ENCODE measurements at regions not wholly inside any gene's neighbourhood (a gene's known extent, or its start where the extent isn't known, plus 50 kb on each side); places are given as distances from the start of the nearest gene placed in this dataset.

DNA sequence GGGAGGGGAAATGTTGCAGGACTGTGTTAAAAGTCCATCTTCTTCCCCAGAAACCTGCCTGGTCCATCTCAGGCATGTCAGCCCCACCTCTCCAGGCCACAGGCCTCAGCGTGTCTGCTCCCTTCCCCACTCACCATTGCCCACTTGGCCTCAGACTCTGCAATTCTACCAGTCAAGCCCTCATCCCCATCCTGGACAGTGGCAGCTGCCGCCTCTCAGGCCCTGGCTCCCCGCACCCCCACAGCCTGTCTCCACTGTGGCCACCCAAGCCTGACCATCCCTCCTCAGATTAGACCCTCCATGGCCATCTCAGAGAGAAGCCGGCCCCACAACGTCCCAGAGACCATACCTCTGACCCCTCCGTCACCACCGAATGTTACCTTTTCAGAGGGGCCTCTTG, 89.9 kb downstream of the BARX1 start:
- intact Hi-C loops (cut with DNase I), result no loop called here
- H3K27ac ChIP-seq, result no peak overlapping the region
- 82 to 88% methylated on average over 7 of the region's 7 CpGs for WGBS, 2 donors

DNA sequence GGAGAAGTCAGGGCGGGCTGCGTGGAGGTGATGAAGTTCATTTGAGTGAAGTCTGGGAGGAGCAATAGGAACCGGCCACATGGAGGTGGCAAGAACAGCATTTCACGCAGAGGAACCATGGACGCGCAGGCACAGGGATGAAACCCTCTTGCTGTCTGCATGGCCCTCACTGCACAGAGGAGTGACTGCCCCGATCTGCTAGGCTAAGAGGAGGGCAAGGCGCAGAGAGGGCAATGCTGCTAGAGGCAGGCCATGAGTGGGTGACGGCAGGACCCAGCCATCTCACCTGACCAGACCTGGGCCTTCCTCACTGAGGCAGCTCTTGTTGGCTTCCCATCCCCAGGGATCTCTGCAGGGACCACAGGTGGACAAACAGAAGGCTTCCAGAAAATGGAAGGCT, 90.3 kb downstream of the BARX1 start:
- 91 to 92% methylated on average over 9 of the region's 9 CpGs for WGBS, 2 donors
- peaks cover 5% of the 10 kb centered on the region for H3K27me3 ChIP-seq

More for the DNA sequence above, 89.9 kb downstream of the BARX1 start:
- H3K27me3 ChIP-seq, result peaks cover 5% of the 10 kb centered on the region
- H3K36me3 ChIP-seq, result no peaks in the 10 kb centered on the region
- H3K9me3 ChIP-seq, result no peaks in the 10 kb centered on the region
- no peak for DNase-seq
- H3K4me3 ChIP-seq (replicated peaks in 1 of 3), result no peak overlapping the region
- H3K4me1 ChIP-seq, result no peaks in the 10 kb centered on the region
- no peak for TF ChIP-seq POLR2A (IDR thresholded peaks at IDR 0.05)
- TF ChIP-seq, protein P1, sequence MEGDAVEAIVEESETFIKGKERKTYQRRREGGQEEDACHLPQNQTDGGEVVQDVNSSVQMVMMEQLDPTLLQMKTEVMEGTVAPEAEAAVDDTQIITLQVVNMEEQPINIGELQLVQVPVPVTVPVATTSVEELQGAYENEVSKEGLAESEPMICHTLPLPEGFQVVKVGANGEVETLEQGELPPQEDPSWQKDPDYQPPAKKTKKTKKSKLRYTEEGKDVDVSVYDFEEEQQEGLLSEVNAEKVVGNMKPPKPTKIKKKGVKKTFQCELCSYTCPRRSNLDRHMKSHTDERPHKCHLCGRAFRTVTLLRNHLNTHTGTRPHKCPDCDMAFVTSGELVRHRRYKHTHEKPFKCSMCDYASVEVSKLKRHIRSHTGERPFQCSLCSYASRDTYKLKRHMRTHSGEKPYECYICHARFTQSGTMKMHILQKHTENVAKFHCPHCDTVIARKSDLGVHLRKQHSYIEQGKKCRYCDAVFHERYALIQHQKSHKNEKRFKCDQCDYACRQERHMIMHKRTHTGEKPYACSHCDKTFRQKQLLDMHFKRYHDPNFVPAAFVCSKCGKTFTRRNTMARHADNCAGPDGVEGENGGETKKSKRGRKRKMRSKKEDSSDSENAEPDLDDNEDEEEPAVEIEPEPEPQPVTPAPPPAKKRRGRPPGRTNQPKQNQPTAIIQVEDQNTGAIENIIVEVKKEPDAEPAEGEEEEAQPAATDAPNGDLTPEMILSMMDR (IDR thresholded peaks at IDR 0.05), result no peak

DNA sequence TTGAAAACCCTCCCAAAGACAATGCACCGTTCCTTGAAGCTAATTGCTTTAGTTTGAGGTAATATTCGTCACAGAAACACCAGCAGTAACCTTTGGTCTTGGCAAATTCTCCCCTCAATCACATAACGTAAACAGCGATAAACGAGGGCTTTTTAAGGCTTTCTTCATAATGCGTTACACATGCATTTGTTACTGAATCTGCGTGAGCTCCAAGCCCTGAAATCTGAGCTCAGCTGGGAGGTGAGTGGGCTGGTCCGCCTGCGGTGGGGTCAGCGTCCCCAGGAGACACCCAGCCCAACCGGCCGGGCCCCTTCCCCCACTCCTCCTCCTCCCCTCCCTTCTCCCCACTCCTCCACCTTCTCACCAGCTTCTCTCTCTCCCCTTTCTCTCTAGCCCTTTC, 91.1 kb downstream of the BARX1 start:
- intact Hi-C loops (cut with DNase I), result no loop called here
- WGBS, 2 donors, result 40% methylated on average over 12 of the region's 12 CpGs
- H3K27me3 ChIP-seq, result peaks cover 5% of the 10 kb centered on the region

More for the DNA sequence above, 90.3 kb downstream of the BARX1 start:
- Histone ChIP-seq H3K36me3 (no peaks in the 10 kb centered on the region), H3K4me3 (replicated peaks in 1 of 3) (no peak overlapping the region), H3K27ac (no peak overlapping the region), H3K9me3 (no peaks in the 10 kb centered on the region), H3K4me1 (no peaks in the 10 kb centered on the region)
- TF ChIP-seq POLR2A (IDR thresholded peaks at IDR 0.05), result no peak
- TF ChIP-seq, protein P1 (IDR thresholded peaks at IDR 0.05), result no peak
- DNase-seq, result no peak
- intact Hi-C loops (cut with DNase I), result no loop called here

DNA sequence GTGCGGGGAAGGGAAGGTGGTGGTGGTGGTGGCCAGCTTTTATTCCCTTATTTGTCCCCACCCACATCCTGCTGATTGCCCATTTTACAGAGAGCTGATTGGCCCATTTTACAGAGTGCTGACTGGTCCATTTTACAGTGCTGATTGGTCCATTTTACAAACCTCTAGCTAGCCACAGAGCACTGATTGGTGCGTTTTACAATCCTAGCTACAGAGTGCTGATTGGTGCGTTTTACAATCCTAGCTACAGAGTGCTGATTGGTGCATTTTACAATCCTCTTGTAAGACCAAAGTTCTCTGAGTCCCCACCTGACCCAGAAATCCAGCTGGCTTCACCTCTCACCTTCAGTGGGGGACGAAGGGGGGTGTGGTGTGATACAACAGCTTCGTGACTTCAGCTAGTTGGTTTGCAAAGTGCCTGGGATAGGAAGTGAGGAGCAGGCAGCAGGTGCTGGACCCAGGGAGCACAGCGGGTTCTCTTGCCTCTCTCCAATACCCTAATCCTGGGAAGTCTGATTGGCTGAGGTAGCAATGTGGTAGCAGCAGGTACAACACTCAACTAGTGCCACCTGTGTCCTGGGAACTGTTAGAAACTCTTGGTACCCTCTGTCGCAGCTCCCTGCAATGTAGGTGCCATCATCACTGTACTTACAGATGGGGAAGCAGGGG, 92.1 kb downstream of the BARX1 start:
- no peak for TF ChIP-seq POLR2A (IDR thresholded peaks at IDR 0.05)
- TF ChIP-seq, protein P1 (IDR thresholded peaks at IDR 0.05), result no peak
- Histone ChIP-seq H3K4me3 (replicated peaks in 1 of 3) (no peak overlapping the region), H3K4me1 (no peaks in the 10 kb centered on the region), H3K9me3 (no peaks in the 10 kb centered on the region), H3K27ac (no peak overlapping the region), H3K36me3 (no peaks in the 10 kb centered on the region), H3K27me3 (peaks cover 5% of the 10 kb centered on the region)
- WGBS, 2 donors, result 87 to 95% methylated on average over 6 to 7 of the region's 7 CpGs
- intact Hi-C loops (cut with DNase I), result no loop called here
- DNase-seq, result no peak

More for the DNA sequence above, 91.1 kb downstream of the BARX1 start:
- DNase-seq, result no peak
- Histone ChIP-seq H3K9me3 (no peaks in the 10 kb centered on the region), H3K36me3 (no peaks in the 10 kb centered on the region), H3K4me3 (replicated peaks in 1 of 3) (no peak overlapping the region), H3K27ac (no peak overlapping the region), H3K4me1 (no peaks in the 10 kb centered on the region)
- no peak for TF ChIP-seq POLR2A (IDR thresholded peaks at IDR 0.05)
- TF ChIP-seq, protein P1 (IDR thresholded peaks at IDR 0.05), result no peak

DNA sequence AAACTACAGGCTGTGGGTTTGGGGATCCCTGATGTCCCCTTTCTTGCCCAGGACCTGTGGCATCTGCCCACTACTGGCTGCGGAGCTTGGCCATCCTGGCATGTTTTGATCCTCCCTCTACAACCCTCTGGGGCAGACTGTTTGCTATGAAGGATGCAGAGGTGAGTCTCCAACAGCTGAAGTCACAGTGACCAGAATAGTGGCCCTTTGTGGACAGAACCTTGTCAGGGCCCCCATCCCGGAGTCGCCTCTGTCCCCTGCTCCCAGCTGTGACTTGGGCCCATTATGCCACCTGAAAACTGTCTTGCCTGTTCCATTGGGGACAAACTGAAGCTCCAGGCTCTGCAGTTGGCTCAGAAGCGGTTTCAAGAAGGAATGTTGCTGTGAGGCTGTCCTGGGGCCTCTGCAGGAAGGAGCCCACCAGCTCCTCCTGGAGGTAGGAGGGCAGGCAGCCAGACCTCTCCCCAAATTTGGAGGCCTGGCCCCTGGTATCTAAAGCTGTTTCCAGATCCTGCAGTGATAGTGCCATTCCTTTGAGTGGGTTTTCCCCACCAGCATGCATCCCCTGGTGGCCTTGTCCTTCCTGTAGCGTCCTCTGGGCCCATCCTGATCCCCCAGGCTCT, 93.3 kb downstream of the BARX1 start:
- 89 to 94% methylated on average over 4 to 5 of the region's 5 CpGs for WGBS, 2 donors

More for the DNA sequence above, 93.3 kb downstream of the BARX1 start:
- intact Hi-C loops (cut with DNase I), result no loop called here
- Histone ChIP-seq H3K27me3 (peaks cover 5% of the 10 kb centered on the region), H3K9me3 (no peaks in the 10 kb centered on the region), H3K27ac (no peak overlapping the region), H3K4me1 (no peaks in the 10 kb centered on the region), H3K4me3 (replicated peaks in 1 of 3) (no peak overlapping the region), H3K36me3 (no peaks in the 10 kb centered on the region)
- DNase-seq, result no peak
- TF ChIP-seq POLR2A (IDR thresholded peaks at IDR 0.05), result no peak
- TF ChIP-seq, protein P1 (IDR thresholded peaks at IDR 0.05), result no peak

Measured in thyroid gland (tissue), 4 donors.